ENCODE measurements at regions not wholly inside any gene's neighbourhood (a gene's known extent, or its start where the extent isn't known, plus 50 kb on each side); places are given as distances from the start of the nearest gene placed in this dataset.
"Not testable (repeated sequence)": the region's sequence is repeated elsewhere in the genome, so short reads cannot be mapped to it uniquely, and the experiment has no call there.

DNA sequence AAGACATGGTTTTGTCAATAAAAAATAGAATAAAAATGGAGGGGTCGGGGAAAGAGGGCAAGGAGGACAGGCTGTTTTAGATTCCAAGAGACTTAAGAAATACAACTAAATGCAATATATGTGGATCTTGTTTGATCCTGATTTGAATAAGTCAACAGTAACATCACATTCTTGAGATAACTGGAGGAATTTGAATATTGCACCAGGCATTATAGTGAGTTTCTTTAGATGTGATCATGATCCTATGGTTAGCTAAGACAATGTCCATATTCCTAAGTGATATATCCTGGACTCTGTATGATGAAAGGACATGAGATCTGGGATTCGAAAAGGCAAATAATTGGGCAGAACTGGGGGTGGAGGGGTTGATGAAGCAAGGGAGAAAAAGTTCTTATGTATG lies 311.8 kb downstream of the PLPP3 start:
- DNase-seq (ENCODE audit: low spot score): no peak

DNA sequence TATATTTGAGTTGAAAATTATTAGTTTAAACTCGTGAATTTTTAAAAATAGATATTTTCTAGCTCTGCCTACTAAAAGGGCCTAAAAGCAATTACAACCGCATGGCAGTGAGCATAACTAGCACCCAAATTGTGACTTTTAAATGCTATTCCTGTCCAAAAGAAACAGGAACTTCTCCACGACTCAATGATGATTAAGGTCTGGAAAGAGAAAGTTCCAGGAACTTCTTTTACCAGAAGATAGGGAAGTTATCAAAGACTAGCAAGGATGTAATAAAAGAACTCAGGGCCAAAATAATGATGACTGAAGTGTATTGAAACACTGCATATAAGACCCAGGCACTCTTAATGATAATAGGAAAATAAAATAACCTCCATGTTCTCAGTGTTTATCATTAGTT lies 313.0 kb downstream of the PLPP3 start:
- no peak for DNase-seq (ENCODE audit: low spot score)

DNA sequence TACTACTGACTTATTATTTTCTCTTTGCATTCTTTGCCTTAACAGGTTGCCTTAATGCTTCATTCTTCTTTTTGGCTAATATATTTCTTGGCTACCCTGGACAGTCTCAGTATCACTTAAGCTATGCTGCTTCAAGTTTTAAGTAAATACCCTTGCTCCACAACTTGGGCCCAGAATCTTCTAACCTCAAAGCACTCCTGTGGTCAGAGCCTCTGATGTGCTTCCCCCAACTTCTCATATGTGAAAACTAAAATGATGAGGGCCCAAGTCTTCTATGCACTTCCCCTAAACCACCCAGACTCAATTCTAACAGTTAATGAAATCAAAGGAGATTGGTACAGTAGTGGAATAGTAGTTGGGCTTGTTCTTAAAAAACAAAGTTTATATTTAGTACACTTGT lies 314.1 kb downstream of the PLPP3 start:
- DNase-seq (ENCODE audit: low spot score): no peak

DNA sequence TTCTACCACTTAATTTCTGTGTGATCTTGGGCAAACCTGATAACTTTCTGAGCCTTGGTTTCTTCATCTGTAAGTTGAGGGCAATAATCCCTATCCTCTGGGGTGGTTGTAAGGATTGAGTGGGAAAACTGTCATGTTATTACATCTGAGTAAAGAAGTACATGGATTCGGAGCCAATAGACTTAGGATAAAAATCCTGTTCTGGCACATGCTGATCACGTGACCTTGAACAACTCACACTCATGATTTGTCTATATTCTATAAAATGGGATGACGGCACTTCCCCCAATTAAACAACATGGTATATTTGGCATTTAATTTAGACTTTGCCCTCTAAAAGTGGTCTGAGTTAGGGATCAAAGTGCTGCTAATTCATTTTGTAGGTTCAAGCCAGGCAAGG lies 315.5 kb downstream of the PLPP3 start:
- DNase-seq (ENCODE audit: low spot score): no peak

DNA sequence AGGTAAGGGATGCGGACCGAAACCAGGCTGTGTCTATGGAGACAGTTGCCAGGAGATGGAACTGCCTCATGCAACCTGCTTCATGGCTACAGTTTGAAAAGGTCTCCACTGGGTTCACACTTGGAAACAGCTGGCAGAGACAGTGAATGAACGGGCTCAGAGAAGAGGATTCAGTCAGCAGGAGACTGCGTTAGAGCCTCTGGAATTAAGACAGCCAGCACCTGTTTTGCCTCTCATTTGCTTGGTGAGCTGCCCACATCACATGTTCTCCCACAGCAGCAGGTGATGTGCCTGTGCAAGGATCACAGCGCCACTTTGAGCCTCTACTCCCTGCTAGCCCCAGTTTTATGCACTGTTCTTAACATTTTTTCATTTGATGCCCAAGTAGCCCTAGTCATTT lies 321.0 kb downstream of the PLPP3 start:
- DNase-seq (ENCODE audit: low spot score): no peak

DNA sequence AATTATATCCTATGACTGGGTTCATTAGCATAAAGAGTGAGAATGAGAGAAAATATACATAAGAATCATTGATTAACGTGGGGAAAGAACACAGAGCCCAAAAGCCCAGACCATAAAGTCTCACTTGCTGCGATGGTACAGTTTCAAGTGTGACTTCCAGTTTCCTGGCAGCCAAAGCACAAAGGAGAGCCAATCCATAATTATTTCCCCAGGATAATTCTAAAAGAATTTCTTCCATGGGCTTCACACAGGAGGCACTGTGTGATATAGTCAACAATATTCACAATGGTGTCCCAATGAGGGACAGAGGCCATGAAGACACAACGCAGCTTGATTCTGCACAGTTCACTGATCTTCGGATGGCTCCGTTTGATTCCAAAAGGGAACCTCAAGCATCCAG lies 321.6 kb downstream of the PLPP3 start:
- no peak for DNase-seq (ENCODE audit: low spot score)

DNA sequence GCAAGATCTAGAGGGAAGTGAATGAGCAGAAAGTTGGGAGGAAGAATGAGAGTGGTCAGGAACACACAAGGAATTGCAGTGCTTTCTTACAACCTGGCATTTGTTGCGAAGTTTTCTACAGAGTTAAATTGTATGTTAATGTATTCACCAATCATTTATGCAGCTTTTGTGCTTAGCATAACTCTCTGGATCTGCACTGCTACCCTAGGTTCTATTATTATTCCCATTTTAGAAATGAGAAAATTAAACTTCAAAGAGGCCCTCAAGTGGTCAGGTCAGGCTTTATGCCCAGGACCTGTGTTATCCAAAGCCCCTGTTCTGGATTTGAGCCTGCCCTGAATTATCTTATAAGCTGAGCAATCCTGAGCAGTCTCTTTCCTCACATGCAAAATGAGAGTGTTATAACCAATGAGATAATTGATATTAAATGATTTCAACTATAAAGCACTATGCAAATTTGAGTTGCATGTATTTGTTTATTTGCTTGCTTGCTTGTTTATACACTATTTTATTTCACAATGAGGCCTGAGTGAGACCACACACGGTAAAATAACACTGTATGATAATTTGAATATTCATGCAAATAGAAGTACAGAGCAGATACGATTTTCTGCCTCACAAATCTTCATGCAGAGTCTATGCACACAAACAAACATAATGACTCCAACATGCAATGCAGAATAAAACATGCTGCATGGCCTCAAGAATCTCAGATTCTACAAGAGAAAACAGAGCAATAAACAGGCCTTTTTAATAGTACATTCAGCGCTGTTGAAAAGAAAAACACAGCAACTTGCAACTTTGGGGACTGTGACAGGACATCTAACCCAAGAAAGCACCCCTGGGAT lies 323.0 kb downstream of the PLPP3 start:
- no peak for DNase-seq (ENCODE audit: low spot score)

DNA sequence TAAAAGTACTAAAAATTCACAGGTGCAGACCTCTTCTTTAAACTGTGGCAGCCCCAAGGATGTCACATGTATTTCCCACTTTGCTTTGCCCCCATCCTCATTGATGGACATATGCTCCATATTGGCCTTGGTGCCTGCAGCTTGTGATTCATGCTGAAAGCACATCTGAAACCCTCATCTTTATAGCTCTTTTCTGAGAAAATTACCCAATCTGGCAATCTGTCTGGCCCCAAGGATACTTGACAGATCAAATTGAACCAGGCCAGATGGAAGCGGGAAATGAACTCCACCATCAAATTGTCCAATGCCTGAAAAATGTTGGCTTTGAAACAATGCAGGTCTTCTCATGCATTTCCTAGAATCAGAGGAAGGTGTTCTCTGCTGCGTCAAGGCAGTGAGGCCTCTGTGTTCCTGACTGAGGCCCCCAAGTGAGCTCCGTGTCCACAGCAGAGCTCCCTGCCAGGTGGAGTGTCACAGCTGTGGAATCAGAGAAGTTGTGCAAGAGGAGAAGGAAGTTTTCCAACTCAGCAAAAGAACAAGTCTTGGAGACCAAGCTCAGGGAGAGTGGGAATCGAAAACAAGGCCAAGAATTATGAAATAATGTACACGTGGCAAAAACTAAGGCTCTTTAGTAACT lies 323.7 kb downstream of the PLPP3 start:
- no peak for DNase-seq (ENCODE audit: low spot score)

DNA sequence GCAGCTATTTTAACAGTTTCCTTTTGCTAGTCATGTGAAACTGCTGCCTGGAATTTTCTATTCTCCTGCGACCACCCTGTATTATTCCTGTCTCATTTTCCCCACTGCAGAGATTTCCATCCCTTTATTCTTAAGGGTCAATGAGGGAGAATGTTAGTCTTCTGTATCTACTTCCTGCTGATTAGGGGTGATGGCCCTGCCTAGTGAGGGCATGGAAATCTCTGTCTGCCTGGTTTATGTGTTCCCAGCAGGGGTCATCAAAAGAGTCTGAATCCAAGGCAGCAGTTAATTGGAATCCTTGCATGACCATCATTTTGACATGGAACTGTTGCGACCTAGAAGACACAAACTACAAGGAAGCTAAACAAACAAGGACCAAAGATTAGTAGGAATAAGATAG lies 325.2 kb downstream of the PLPP3 start:
- DNase-seq (ENCODE audit: low spot score): no peak

DNA sequence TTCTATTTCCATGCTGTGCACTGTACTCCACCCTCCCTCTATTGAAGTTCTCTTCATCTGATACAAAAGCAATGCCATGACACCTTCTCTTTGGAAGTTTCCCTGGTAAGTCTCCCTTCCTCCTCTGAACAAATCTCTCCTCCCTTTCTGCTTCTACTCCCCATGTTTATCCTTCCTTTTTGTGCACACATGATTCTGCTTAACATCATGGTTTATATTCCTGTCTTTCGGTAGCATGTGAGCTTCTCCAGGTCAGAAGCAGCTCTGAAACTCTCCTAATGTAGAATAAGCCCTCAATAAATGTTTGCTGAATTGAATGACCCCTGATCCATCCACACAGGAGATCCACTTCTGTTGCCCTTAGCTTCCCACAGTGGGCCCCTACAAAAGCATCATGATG lies 328.6 kb downstream of the PLPP3 start:
- DNase-seq (ENCODE audit: low spot score): no peak

DNA sequence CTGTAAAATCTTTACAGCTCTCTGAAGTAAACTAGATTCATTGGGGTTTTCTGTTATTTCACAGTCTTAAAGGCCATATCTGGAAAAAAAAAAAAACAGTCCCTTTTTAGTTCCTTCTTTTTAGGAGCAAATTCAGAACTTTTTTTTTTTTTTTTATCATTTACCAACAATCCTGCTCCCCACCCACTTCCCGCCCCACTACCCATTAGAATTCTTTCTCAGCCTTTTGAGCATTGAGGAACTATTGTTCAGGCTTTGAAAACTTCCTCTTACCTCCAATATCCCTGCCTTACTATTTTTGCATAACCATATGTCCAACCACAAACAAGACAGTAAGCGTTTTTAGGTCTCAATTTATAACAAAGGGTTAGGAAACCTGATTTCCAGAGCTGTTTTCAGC lies 330.1 kb downstream of the PLPP3 start:
- DNase-seq (ENCODE audit: low spot score): no peak

DNA sequence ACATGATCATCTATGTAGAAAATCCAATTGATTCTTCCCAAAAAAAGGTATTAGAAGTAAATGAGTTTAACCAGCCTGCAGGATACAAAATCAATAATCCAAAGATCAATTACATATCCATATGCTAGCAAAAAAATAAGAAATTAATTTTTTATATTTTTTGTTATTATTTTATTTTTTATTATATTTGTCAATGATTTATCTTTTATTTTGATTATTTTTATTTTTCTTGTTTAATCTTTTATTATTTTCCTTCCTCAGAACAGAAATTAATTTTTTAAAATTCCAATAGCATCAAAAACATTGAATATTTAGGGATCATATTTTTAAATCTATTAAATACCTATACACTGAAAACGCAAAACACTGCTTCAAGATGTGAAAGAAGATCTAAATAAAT lies 331.2 kb downstream of the PLPP3 start:
- no peak for DNase-seq (ENCODE audit: low spot score)

DNA sequence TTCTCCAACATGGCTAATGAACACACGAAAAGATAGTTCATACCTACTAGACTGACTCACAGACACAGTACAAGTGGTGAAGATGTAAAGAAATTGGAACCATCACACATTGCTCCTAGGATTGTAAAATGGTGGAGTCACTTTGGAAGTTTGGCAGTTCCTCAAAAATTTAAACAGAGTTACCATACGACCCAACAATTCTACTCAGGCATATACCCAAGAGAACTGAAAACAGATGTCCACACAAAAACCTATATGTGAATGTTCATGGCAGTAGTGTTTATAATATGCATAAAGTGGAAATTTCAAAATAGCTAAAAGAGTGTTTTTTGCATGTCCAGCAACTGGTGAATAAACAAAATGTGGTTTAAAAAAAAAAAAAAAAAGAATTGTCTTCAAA lies 332.6 kb downstream of the PLPP3 start:
- DNase-seq (ENCODE audit: low spot score): not testable (repeated sequence)

DNA sequence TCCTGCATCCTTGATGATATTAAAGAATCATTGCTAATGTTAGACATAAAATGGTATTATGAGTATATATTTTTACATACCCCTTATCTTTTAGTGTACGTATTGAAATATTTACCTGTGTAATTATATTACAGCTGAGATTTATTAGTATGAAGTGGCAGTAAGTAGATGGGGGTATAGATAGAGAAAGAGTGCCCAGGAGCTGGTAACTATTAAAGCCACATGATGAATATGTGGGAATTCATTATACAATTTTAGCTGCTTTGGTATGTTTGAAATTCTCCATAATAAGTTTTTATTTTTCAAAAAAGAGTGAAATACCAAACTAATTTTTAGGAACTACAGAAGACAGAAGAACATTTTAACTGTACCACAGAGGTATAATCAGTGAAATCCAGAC lies 339.0 kb downstream of the PLPP3 start:
- DNase-seq (ENCODE audit: low spot score): no peak

DNA sequence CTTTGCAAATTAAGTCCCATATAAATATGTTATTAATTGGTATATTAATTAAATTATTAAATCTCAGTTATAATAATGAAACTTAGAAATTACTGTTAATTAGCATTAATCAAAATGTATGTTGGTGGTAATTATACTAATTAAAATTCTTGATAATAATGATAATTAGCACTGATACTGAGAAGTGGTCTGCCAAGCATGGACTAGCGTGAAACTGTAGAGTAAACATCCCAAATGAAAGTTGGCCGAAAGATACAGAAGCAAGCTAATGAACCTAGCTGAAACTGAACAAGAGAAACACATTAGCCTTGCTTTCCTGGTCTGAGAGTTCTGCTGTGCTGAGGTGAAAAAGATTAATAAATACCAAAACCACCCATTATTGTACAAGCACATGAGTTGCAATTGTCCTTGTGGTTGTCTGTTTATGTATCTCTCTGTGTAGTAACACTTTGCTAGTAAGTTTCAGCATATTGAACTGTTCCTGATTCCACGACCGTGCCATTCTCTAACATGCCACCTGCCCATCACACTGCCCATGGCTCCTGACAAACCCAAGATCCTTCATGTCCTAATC lies 341.8 kb downstream of the PLPP3 start:
- DNase-seq (ENCODE audit: low spot score): no peak

DNA sequence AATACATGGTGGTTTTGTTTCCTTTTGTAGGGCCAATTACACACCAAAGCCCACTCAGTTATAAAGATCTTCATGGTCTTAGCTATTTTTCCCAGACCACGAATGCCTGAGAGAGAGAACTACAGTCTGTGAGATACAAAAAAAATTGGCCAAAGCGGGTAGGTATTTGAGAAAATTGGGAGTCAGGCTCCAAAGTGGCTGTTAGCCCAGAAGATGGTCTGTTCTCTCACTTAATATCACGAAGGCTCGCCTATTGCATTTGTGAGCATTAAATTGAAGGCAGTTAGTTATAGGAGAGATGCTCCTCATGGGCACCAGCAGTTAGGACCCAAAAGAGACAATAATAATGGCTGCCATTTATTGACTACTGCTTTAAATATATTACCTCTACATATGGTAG lies 342.7 kb downstream of the PLPP3 start:
- DNase-seq (ENCODE audit: low spot score): no peak

DNA sequence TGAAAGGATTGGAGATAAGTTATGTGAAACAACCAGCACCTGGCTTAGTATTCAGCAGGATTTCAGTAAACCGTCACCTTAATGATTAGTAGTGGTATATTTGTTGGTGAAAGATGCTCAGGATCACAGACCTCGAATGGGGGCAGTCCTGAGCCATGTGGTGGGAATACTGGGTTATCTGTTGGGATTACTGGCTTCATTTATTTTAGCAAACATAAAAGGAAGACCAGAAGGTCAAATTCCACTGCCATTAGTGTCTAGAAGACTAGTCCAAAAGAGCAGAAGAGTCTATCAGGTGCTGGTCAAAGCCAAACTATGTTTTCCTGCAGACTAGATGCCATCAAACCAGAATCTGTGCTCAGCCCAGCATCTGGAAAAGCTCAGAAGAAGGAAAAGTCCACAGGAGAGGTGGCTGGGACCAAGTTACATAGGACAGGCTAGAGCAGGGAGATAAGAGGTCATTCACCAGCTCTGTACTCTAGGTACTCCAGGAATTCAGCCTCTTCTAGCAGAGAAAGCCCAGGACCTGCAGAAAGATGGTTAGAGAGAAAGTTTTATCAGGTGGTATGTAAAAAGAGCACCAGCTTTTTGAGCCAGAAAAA lies 343.4 kb downstream of the PLPP3 start:
- DNase-seq (ENCODE audit: low spot score): no peak

DNA sequence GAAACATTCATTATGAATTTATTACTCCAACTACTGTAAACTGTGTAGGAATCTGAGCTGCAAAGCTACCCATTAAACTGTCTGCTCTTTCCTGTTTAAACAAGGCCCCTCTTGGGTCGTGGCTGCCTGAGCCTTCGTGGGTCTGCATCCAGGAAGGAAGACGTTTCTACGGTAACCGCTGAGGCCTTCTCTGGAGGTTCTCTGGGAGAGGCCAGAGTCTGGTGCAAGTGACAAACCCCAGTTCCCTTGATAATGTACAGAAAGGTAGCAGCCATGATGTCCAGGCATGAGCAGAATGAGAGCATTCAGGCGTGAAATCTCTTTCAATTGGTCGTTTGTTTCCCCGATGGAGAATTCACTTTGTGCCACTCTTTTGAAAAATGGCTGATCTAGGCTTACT lies 350.2 kb downstream of the PLPP3 start:
- no peak for DNase-seq (ENCODE audit: low spot score)

DNA sequence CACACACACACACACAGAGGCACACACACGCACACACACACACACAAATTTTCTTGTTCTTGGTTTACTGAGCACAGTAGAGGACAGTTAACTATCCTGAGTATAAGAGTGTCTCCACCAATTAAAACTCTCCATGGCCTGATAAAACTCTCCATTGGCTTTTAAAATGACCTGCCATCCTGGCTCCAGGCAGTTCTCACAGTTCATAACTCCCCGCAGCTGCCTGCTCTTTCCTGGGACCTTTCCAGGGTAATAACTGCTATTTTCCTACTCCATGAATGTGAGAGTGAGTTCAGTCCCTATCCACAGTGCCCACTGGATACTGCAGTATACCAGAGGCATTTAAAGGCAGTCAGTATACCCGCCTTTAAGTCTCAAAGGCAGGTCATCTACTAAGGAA lies 351.5 kb downstream of the PLPP3 start:
- DNase-seq (ENCODE audit: low spot score): no peak

DNA sequence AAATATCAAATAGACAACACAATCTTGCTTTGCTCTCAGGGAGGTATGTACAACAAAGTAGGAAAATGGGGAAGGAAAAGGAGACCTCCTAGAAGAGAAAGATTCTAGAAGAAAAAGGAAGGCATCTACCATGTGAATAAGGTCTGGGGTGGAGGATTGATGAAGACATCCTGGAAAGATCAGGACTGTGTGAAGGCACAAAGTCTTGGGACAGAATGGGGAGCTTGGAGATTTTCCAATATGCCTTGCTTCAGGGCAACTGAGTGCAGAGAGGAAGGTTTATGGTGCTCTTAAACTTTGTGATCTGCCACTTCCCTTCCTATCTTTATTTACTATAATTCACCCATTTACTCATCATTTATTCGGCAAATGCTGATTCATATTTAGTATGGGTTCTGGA lies 352.0 kb downstream of the PLPP3 start:
- no peak for DNase-seq (ENCODE audit: low spot score)

DNA sequence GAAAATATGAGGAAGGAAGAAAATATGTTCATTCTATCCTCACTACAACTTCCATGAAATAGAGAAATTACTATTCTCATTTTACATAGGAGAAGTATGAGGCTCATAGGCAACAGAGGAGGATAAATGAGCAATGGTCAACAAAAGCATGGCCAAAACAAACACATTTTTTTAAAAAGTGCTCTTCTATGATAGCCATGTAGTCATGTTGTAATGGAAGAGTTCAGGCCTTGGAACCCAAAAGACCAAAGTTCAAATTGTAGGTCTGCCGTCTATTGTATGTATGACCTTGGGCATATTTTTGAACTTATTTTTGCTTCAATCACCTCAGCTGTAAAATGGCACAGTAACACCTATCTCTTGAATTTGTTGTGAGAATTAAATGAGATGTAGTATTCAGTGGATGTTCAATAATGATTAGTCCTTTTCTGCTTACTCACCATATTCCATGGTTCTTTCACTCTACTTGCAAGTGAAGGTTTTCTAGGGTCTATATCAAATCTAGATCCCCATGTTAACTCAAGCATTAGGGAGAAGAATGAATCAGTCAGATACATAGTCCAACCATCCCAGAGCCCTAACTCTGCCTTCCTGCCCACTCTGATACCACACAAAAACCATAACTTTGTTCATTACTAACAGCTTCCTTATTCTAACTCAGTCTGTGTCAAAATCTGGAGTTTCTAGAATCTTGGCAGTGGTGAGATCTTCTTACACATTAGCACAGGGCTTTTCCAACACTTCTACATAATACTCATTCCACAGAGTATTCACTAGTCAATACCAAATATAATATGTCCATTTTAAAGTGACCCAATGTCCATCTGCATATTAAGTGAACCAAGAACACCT lies 353.2 kb downstream of the PLPP3 start:
- no peak for DNase-seq (ENCODE audit: low spot score)

DNA sequence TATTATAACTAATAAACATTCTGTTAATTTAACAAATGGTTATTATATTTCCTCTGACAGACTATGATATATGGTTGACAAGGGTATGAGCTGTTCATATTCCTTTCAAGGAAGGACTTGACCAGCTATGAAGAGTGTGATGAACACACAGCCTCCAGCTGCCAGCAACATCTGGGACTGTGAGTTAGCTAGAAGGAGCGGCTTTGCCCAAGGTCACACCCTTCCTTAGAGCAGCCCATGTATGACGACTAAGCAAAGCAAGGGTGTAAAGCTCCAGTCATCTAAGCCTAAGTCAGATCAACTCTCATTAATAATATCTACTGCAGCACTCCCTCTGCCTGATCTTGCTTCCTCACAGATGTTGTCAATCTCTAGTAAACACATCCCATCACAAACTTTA lies 355.4 kb downstream of the PLPP3 start:
- DNase-seq (ENCODE audit: low spot score): no peak
